HCT116 (cell line): ENCODE measurements at regions not wholly inside any gene's neighbourhood (a gene's known extent, or its start where the extent isn't known, plus 50 kb on each side); places are given as distances from the start of the nearest gene placed in this dataset.

Source experiments
- EZH2phosphoT487 ChIP-seq: fragments of 200-600 bp; IDR thresholded peaks from 2 replicates; pipeline ENCODE4 v1.6.1; 2018; ENCODE audit warnings: antibody characterized with exemption, borderline replicate concordance
- JUND ChIP-seq: IDR thresholded peaks from 2 replicates; pipeline ENCODE4 v1.6.1; 2012

GRCh38 chr19:5240011-5240410, 100.6 kb downstream of the PTPRS start:
- TF ChIP-seq EZH2phosphoT487, result no peak
- no peak for TF ChIP-seq JUND
